ENCODE measurements at regions not wholly inside any gene's neighbourhood (a gene's known extent, or its start where the extent isn't known, plus 50 kb on each side); places are given as distances from the start of the nearest gene placed in this dataset.

- no peak overlapping the region for H3K4me3 ChIP-seq (ENCODE audit: low read depth, low read length)
- H3K27ac ChIP-seq (ENCODE audit: low read depth) = no peak overlapping the region
- no peaks in the 10 kb centered on the region for H3K4me1 ChIP-seq (ENCODE audit: insufficient read depth)
- no peaks in the 10 kb centered on the region for H3K36me3 ChIP-seq (ENCODE audit: insufficient read depth)
- WGBS = 89% methylated on average over 2 of the region's 2 CpGs
- no peak for DNase-seq (ENCODE audit: extremely low spot score)
Measured at GRCh38 chr9:16960084-16960483, 89.6 kb upstream of the BNC2 start.

- DNase-seq (ENCODE audit: extremely low spot score) = no peak
- H3K27ac ChIP-seq (ENCODE audit: low read depth) = no peak overlapping the region
- H3K4me1 ChIP-seq (ENCODE audit: insufficient read depth) = no peaks in the 10 kb centered on the region
- H3K36me3 ChIP-seq (ENCODE audit: insufficient read depth) = no peaks in the 10 kb centered on the region
- H3K4me3 ChIP-seq (ENCODE audit: low read depth, low read length) = no peak overlapping the region
Measured at GRCh38 chr9:16959391-16959790, 88.9 kb upstream of the BNC2 start.

- H3K36me3 ChIP-seq (ENCODE audit: insufficient read depth) = no peaks in the 10 kb centered on the region
- 83% methylated on average over 2 of the region's 2 CpGs for WGBS
- H3K27ac ChIP-seq (ENCODE audit: low read depth) = no peak overlapping the region
- DNase-seq (ENCODE audit: extremely low spot score) = no peak
- no peaks in the 10 kb centered on the region for H3K4me1 ChIP-seq (ENCODE audit: insufficient read depth)
- no peak overlapping the region for H3K4me3 ChIP-seq (ENCODE audit: low read depth, low read length)
Measured at GRCh38 chr9:16954040-16954439, 83.6 kb upstream of the BNC2 start.

- DNase-seq (ENCODE audit: extremely low spot score) = no peak
- Histone ChIP-seq H3K27ac (ENCODE audit: low read depth) (no peak overlapping the region), H3K4me1 (ENCODE audit: insufficient read depth) (no peaks in the 10 kb centered on the region), H3K36me3 (ENCODE audit: insufficient read depth) (no peaks in the 10 kb centered on the region), H3K4me3 (ENCODE audit: low read depth, low read length) (no peak overlapping the region)
- WGBS = 92% methylated on average over 2 of the region's 2 CpGs
Measured at GRCh38 chr9:16951502-16951901, 81.0 kb upstream of the BNC2 start.

- Histone ChIP-seq H3K27ac (ENCODE audit: low read depth) (no peak overlapping the region), H3K4me3 (ENCODE audit: low read depth, low read length) (no peak overlapping the region), H3K36me3 (ENCODE audit: insufficient read depth) (no peaks in the 10 kb centered on the region), H3K4me1 (ENCODE audit: insufficient read depth) (no peaks in the 10 kb centered on the region)
- WGBS = 52% methylated on average over 4 of the region's 4 CpGs
- DNase-seq (ENCODE audit: extremely low spot score) = no peak
Measured at GRCh38 chr9:16950051-16950450, 79.6 kb upstream of the BNC2 start.

GRCh38 chr9:16930578-16930977 lies 60.1 kb upstream of the BNC2 start:
- DNase-seq (ENCODE audit: extremely low spot score) = no peak
- Histone ChIP-seq H3K27ac (ENCODE audit: low read depth) (no peak overlapping the region), H3K36me3 (ENCODE audit: insufficient read depth) (no peaks in the 10 kb centered on the region), H3K4me1 (ENCODE audit: insufficient read depth) (no peaks in the 10 kb centered on the region), H3K4me3 (ENCODE audit: low read depth, low read length) (no peak overlapping the region)
- 93% methylated on average over 2 of the region's 2 CpGs for WGBS

GRCh38 chr9:16928179-16928945 lies 57.9 kb upstream of the BNC2 start:
- H3K36me3 ChIP-seq (ENCODE audit: insufficient read depth) = no peaks in the 10 kb centered on the region
- H3K4me3 ChIP-seq (ENCODE audit: low read depth, low read length) = no peak overlapping the region
- no peaks in the 10 kb centered on the region for H3K4me1 ChIP-seq (ENCODE audit: insufficient read depth)
- DNase-seq (ENCODE audit: extremely low spot score) = no peak
- 80% methylated on average over 5 of the region's 5 CpGs for WGBS
- no peak overlapping the region for H3K27ac ChIP-seq (ENCODE audit: low read depth)

GRCh38 chr9:16925426-16925825 lies 55.0 kb upstream of the BNC2 start:
- no peak overlapping the region for H3K4me3 ChIP-seq (ENCODE audit: low read depth, low read length)
- H3K27ac ChIP-seq (ENCODE audit: low read depth) = no peak overlapping the region
- H3K4me1 ChIP-seq (ENCODE audit: insufficient read depth) = no peaks in the 10 kb centered on the region
- WGBS = 79% methylated on average over 1 of the region's 1 CpG
- no peaks in the 10 kb centered on the region for H3K36me3 ChIP-seq (ENCODE audit: insufficient read depth)
- no peak for DNase-seq (ENCODE audit: extremely low spot score)

- Histone ChIP-seq H3K36me3 (ENCODE audit: insufficient read depth) (no peaks in the 10 kb centered on the region), H3K27ac (ENCODE audit: low read depth) (no peak overlapping the region), H3K4me3 (ENCODE audit: low read depth, low read length) (no peak overlapping the region), H3K4me1 (ENCODE audit: insufficient read depth) (no peaks in the 10 kb centered on the region)
- WGBS = 97% methylated on average over 32 of the region's 32 CpGs
- no peak for DNase-seq (ENCODE audit: extremely low spot score)
Measured at GRCh38 chr9:16924311-16924915, 53.9 kb upstream of the BNC2 start.

- H3K27ac ChIP-seq (ENCODE audit: low read depth) = no peak overlapping the region
- H3K4me3 ChIP-seq (ENCODE audit: low read depth, low read length) = no peak overlapping the region
- DNase-seq (ENCODE audit: extremely low spot score) = no peak
- WGBS = 78% methylated on average over 3 of the region's 3 CpGs
- H3K4me1 ChIP-seq (ENCODE audit: insufficient read depth) = no peaks in the 10 kb centered on the region
- H3K36me3 ChIP-seq (ENCODE audit: insufficient read depth) = no peaks in the 10 kb centered on the region
Measured at GRCh38 chr9:16921855-16922254, 51.4 kb upstream of the BNC2 start.

Measured in urinary bladder (tissue), 3 donors.